Loucy (cell line): ENCODE measurements at regions not wholly inside any gene's neighbourhood (a gene's known extent, or its start where the extent isn't known, plus 50 kb on each side); places are given as distances from the start of the nearest gene placed in this dataset.

Experiments used
- H2AFZ ChIP-seq: fragments of 200-600 bp; sonication (generic); 2 replicates; pipeline ENCODE4 v1.6.0; 2016; ENCODE audit warnings: antibody characterized with exemption, mild to moderate bottlenecking, low read length, moderate library complexity
- H3F3A ChIP-seq: fragments of 200-600 bp; 2 replicates; pipeline ENCODE4 v1.6.0; 2016; ENCODE audit warnings: antibody characterized with exemption, low read depth, mild to moderate bottlenecking
- H3K27me3 ChIP-seq: fragments of 200-600 bp; sonication (generic); 2 replicates; pipeline ENCODE4 v1.6.1; 2014; ENCODE audit warnings: low read length, mild to moderate bottlenecking; ENCODE audit not compliant: insufficient read depth, poor library complexity, severe bottlenecking
- H3K36me3 ChIP-seq: fragments of 200-600 bp; sonication (generic); 2 replicates; pipeline ENCODE4 v1.6.1; 2016; ENCODE audit warnings: low read length; ENCODE audit not compliant: insufficient read depth
- H3K4me1 ChIP-seq: fragments of 200-600 bp; sonication (generic); 2 replicates; pipeline ENCODE4 v1.5.1; 2014; ENCODE audit warnings: low read length, mild to moderate bottlenecking; ENCODE audit not compliant: insufficient read depth, poor library complexity, severe bottlenecking
- H3K4me2 ChIP-seq: fragments of 200-600 bp; sonication (generic); 2 replicates; pipeline ENCODE4 v1.6.0; 2014; ENCODE audit warnings: antibody characterized with exemption, low read length, low read depth, mild to moderate bottlenecking; ENCODE audit not compliant: poor library complexity, severe bottlenecking
- H3K4me3 ChIP-seq: fragments of 200-600 bp; sonication (generic); 2 replicates; pipeline ENCODE4 v1.5.1; 2014; ENCODE audit warnings: low read length, mild to moderate bottlenecking, mixed read lengths; ENCODE audit not compliant: poor library complexity, severe bottlenecking
- H3K79me2 ChIP-seq: fragments of 200-600 bp; sonication (generic); 2 replicates; pipeline ENCODE4 v1.6.1; 2014; ENCODE audit warnings: low read length; ENCODE audit not compliant: insufficient read depth
- H3K9ac ChIP-seq: fragments of 200-600 bp; sonication (generic); 2 replicates; pipeline ENCODE4 v1.6.0; 2014; ENCODE audit warnings: mild to moderate bottlenecking, low read depth, low read length, moderate library complexity; ENCODE audit not compliant: poor library complexity, severe bottlenecking
- H3K9me2 ChIP-seq: fragments of 200-600 bp; sonication (generic); replicated peaks from 2 replicates; pipeline ENCODE4 v1.6.1; 2016; ENCODE audit warnings: low read depth, low read length, mixed read lengths
- H3K9me3 ChIP-seq: fragments of 200-600 bp; sonication (generic); 2 replicates; pipeline ENCODE4 v1.6.1; 2014; ENCODE audit warnings: mild to moderate bottlenecking, antibody characterized with exemption, low read length, low read depth; ENCODE audit not compliant: insufficient read depth
- H4K20me1 ChIP-seq: fragments of 200-600 bp; sonication (generic); 2 replicates; pipeline ENCODE4 v1.6.0; 2014; ENCODE audit warnings: antibody characterized with exemption, low read length, mild to moderate bottlenecking; ENCODE audit not compliant: insufficient read depth, poor library complexity, severe bottlenecking
- EZH2phosphoT487 ChIP-seq: fragments of 200-600 bp; IDR thresholded peaks from 2 replicates; pipeline ENCODE4 v1.6.1; 2018; ENCODE audit warnings: antibody characterized with exemption, mild to moderate bottlenecking, moderate library complexity, borderline replicate concordance
- TF ChIP-seq, protein P1 (sequence below): fragments of 200-600 bp; sonication (generic); conservative IDR thresholded peaks from 2 replicates; pipeline ENCODE4 v1.5.1; 2014; ENCODE audit warnings: mild to moderate bottlenecking, antibody characterized with exemption, low read length

DNA sequence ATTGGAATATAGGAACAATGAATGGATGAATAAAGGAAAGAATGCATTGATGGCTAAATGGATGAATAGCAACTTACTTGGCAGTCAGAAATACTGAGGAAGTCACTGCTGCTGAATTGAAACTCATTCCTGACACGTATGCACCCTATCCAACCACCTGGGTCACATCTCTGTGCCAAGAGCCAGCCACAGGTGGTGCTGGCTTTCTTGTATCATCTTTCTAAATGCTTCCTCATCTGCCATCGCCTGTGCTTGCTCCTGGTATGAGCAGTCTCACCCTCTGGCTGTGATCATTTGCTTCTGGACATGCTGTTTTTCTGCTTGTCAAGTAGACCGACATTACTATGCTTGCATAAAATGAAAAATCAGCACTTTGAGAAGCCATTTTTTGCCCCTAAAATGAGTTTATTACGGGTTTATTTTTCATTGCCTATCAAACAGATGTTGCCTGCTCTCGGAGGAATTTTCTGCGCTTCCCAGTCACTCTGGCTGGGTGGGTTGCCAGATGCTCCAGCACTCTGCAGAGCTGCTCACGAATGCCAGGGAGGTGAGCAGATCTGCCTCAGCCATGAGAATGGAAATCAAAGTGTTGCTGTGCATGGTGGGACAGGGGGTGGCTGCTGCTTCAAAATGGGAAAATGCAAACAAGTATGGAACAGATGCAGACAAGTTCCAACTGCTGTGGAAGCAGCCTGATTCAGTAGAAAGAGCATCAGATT is 1349.6 kb upstream of the CDH8 start:
- Histone ChIP-seq H3K27me3 (no peaks in the 10 kb centered on the region), H3K4me3 (no peak overlapping the region), H3K79me2 (no peaks in the 10 kb centered on the region), H3K9ac (no peak overlapping the region), H3K9me2 (no peaks in the 10 kb centered on the region), H3K36me3 (no peaks in the 10 kb centered on the region), H3K9me3 (no peaks in the 10 kb centered on the region), H3K4me2 (no peak overlapping the region), H3F3A (no peaks in the 10 kb centered on the region), H4K20me1 (no peaks in the 10 kb centered on the region), H3K4me1 (no peaks in the 10 kb centered on the region), H2AFZ (no peak overlapping the region)
- TF ChIP-seq EZH2phosphoT487 = no peak
- TF ChIP-seq, protein P1, sequence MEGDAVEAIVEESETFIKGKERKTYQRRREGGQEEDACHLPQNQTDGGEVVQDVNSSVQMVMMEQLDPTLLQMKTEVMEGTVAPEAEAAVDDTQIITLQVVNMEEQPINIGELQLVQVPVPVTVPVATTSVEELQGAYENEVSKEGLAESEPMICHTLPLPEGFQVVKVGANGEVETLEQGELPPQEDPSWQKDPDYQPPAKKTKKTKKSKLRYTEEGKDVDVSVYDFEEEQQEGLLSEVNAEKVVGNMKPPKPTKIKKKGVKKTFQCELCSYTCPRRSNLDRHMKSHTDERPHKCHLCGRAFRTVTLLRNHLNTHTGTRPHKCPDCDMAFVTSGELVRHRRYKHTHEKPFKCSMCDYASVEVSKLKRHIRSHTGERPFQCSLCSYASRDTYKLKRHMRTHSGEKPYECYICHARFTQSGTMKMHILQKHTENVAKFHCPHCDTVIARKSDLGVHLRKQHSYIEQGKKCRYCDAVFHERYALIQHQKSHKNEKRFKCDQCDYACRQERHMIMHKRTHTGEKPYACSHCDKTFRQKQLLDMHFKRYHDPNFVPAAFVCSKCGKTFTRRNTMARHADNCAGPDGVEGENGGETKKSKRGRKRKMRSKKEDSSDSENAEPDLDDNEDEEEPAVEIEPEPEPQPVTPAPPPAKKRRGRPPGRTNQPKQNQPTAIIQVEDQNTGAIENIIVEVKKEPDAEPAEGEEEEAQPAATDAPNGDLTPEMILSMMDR = no peak

- H4K20me1 ChIP-seq = no peaks in the 10 kb centered on the region
- H3F3A ChIP-seq = no peaks in the 10 kb centered on the region
- H3K4me1 ChIP-seq = no peaks in the 10 kb centered on the region
- H2AFZ ChIP-seq = no peak overlapping the region
- no peaks in the 10 kb centered on the region for H3K27me3 ChIP-seq
- no peak overlapping the region for H3K9ac ChIP-seq
- H3K36me3 ChIP-seq = no peaks in the 10 kb centered on the region
- no peak overlapping the region for H3K4me3 ChIP-seq
- no peaks in the 10 kb centered on the region for H3K79me2 ChIP-seq
- H3K4me2 ChIP-seq = no peak overlapping the region
- H3K9me2 ChIP-seq = no peaks in the 10 kb centered on the region
- TF ChIP-seq EZH2phosphoT487 = no peak
- TF ChIP-seq, protein P1 = no peak
- no peaks in the 10 kb centered on the region; the same call in 1 of the 2 replicates for H3K9me3 ChIP-seq
These were observed 1337.5 kb upstream of the CDH8 start for GRCh38 chr16:63373744-63374143.

DNA sequence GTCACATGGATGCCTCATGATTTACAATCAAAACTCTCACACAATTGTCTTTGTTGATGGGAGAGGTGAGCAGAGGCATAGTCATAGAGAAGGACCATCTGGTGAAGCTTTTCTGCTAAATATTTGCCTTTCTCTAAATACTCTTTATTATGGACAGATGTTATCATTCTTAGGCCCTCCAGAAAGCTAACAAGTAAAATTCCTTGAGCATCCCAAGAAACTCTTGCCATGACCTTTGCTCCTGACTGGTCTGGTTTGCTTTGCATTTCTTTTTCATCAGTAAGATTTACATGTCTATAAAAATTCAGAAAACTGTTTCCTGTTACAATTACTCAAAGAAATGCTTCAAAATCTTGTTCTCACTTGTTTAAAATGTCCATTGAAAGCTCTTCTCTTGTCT is 1336.6 kb upstream of the CDH8 start:
- Histone ChIP-seq H3K36me3 (no peaks in the 10 kb centered on the region), H3K9me2 (no peaks in the 10 kb centered on the region), H4K20me1 (no peaks in the 10 kb centered on the region), H3K9me3 (no peaks in the 10 kb centered on the region; the same call in 1 of the 2 replicates), H3F3A (no peaks in the 10 kb centered on the region), H3K79me2 (no peaks in the 10 kb centered on the region), H3K4me3 (no peak overlapping the region), H3K9ac (no peak overlapping the region), H3K4me2 (no peak overlapping the region), H2AFZ (no peak overlapping the region), H3K27me3 (no peaks in the 10 kb centered on the region), H3K4me1 (no peaks in the 10 kb centered on the region)
- TF ChIP-seq, protein P1 = no peak
- no peak for TF ChIP-seq EZH2phosphoT487
